H1 (cell line): ENCODE measurements at regions not wholly inside any gene's neighbourhood (a gene's known extent, or its start where the extent isn't known, plus 50 kb on each side); places are given as distances from the start of the nearest gene placed in this dataset.

ENCODE experiments used
- CTCF ChIA-PET: fragments of 300-600 bp; sonication (Branson Sonifier 250); formaldehyde crosslinking; loops from one replicate; lab custom pipeline; 2021; ENCODE audit not compliant: partially characterized antibody; lab: Charles Lee
- POLR2A ChIA-PET: fragments of 300-600 bp; sonication (Branson Sonifier 250); formaldehyde crosslinking; loops from one replicate; lab custom pipeline; 2021; ENCODE audit warnings: inconsistent platforms; ENCODE audit not compliant: partially characterized antibody; lab: Charles Lee
- DNase-seq, 2 experiments: peaks; one replicate each; pipeline versions ENCODE4 v3.0.0 to v3.0.0-alpha.2; 2010 to 2022; ENCODE audit warnings: low spot score in 2 of 2, low read depth in 1 of 2, mixed read lengths in 1 of 2
- FAIRE-seq: peaks from 2 replicates; lab custom pipeline; 2011; peaks lifted over from hg19 to GRCh38; lab: Jason Lieb, UNC
- H2AFZ ChIP-seq: 2 replicates; pipeline ENCODE4 v1.8.1; 2012; ENCODE audit warnings: low read length, inconsistent platforms
- H2AK5ac ChIP-seq: 2 replicates; pipeline ENCODE4 v1.6.1; 2013; ENCODE audit warnings: low read depth, low read length
- H2BK120ac ChIP-seq: replicated peaks from 2 replicates; pipeline ENCODE3; 2013; ENCODE audit warnings: low read depth, low read length, inconsistent platforms
- H2BK12ac ChIP-seq: 2 replicates; pipeline ENCODE4 v1.6.1; 2013; ENCODE audit warnings: low read depth, low read length
- H2BK15ac ChIP-seq: 2 replicates; pipeline ENCODE4 v1.6.1; 2013; ENCODE audit warnings: low read length
- H2BK20ac ChIP-seq: 2 replicates; pipeline ENCODE4 v1.6.1; 2013; ENCODE audit warnings: low read length
- H2BK5ac ChIP-seq: 2 replicates; pipeline ENCODE4 v1.6.1; 2013; ENCODE audit warnings: low read depth, low read length
- H3K14ac ChIP-seq: 2 replicates; pipeline ENCODE4 v1.6.1; 2013; ENCODE audit warnings: inconsistent platforms; ENCODE audit not compliant: insufficient read length
- H3K18ac ChIP-seq: 2 replicates; pipeline ENCODE4 v1.6.1; 2013; ENCODE audit warnings: low read length; ENCODE audit errors: extremely low read depth
- H3K23ac ChIP-seq: 2 replicates; pipeline ENCODE4 v1.6.1; 2013; ENCODE audit warnings: inconsistent platforms; ENCODE audit not compliant: insufficient read length
- H3K23me2 ChIP-seq: 2 replicates; pipeline ENCODE4 v1.6.1; 2013; ENCODE audit warnings: low read depth, low read length
- H3K27ac ChIP-seq: 2 replicates; pipeline ENCODE4 v1.6.1; 2011; ENCODE audit warnings: low read depth, low read length, inconsistent platforms
- H3K27me3 ChIP-seq, 4 experiments: replicated peaks in 1 of 4; 1 replicate in 1 of 4; 2 replicates in 3 of 4; pipeline versions ENCODE4 v1.6.1 to v1.8.1; 2011 to 2013; ENCODE audit warnings: low read length in 3 of 4, mild to moderate bottlenecking in 3 of 4, inconsistent platforms in 2 of 4, mixed read lengths in 2 of 4, moderate library complexity in 1 of 4; ENCODE audit not compliant: control insufficient read depth in 3 of 4, insufficient read depth in 3 of 4; ENCODE audit errors: extremely low read depth in 1 of 4
- H3K36me3 ChIP-seq, 4 experiments: 2 replicates each; pipeline versions ENCODE4 v1.6.1 to v1.8.1; 2011 to 2013; ENCODE audit warnings: mild to moderate bottlenecking in 4 of 4, low read length in 3 of 4, moderate library complexity in 2 of 4, control low read depth in 1 of 4, inconsistent platforms in 1 of 4; ENCODE audit not compliant: insufficient read depth in 4 of 4, control insufficient read depth in 2 of 4
- H3K4ac ChIP-seq: replicated peaks from 2 replicates; pipeline ENCODE3; 2013; ENCODE audit warnings: low read length, low read depth, mixed read lengths, inconsistent platforms; ENCODE audit not compliant: insufficient read length
- H3K4me1 ChIP-seq, 4 experiments: replicated peaks in 1 of 4; 1 replicate in 1 of 4; 2 replicates in 3 of 4; pipeline versions ENCODE4 v1.6.1 to v1.8.1; 2011 to 2013; ENCODE audit warnings: low read length in 3 of 4, inconsistent platforms in 2 of 4, mixed read lengths in 1 of 4; ENCODE audit not compliant: insufficient read depth in 4 of 4, control insufficient read depth in 3 of 4
- H3K4me2 ChIP-seq, 2 experiments: 2 replicates each; pipeline versions ENCODE4 v1.6.1 to v1.8.1; 2011 to 2013; ENCODE audit warnings: low read depth in 2 of 2, low read length in 2 of 2, control low read depth in 1 of 2, inconsistent platforms in 1 of 2, mild to moderate bottlenecking in 1 of 2; ENCODE audit not compliant: insufficient read depth in 1 of 2
- H3K4me3 ChIP-seq, 4 experiments: fragments of 200-600, 300-600 bp in 1 of 4; sonication (generic), shearing (Covaris generic), sonication (Bioruptor Twin) in 1 of 4; 2 replicates each; pipeline versions ENCODE4 v1.5.1 to v1.8.1; 2011 to 2016; ENCODE audit warnings: low read length in 4 of 4, low read depth in 3 of 4, control low read depth in 2 of 4, inconsistent platforms in 2 of 4, mild to moderate bottlenecking in 2 of 4, mixed read lengths in 1 of 4, moderate library complexity in 1 of 4; ENCODE audit not compliant: insufficient read depth in 2 of 4; ENCODE audit errors: extremely low read depth in 1 of 4
- H3K56ac ChIP-seq: replicated peaks from 2 replicates; pipeline ENCODE3; 2013; ENCODE audit warnings: low read depth, mild to moderate bottlenecking, mixed read lengths, low read length, inconsistent platforms; ENCODE audit not compliant: insufficient read length
- H3K79me1 ChIP-seq: 2 replicates; pipeline ENCODE4 v1.6.1; 2013; ENCODE audit warnings: low read depth, low read length, control low read depth
- H3K79me2 ChIP-seq, 2 experiments: 2 replicates each; pipeline versions ENCODE4 v1.6.1 to v1.8.1; 2012 to 2013; ENCODE audit warnings: low read length in 2 of 2, mild to moderate bottlenecking in 2 of 2, inconsistent platforms in 1 of 2; ENCODE audit not compliant: insufficient read depth in 2 of 2, control insufficient read depth in 1 of 2
- H3K9ac ChIP-seq, 4 experiments: replicated peaks in 1 of 4; 1 replicate in 1 of 4; 2 replicates in 3 of 4; pipeline versions ENCODE4 v1.6.1 to v1.8.1; 2011 to 2013; ENCODE audit warnings: low read depth in 3 of 4, low read length in 3 of 4, control low read depth in 2 of 4, mild to moderate bottlenecking in 2 of 4, moderate library complexity in 2 of 4, inconsistent platforms in 1 of 4; ENCODE audit errors: extremely low read depth in 1 of 4
- H3K9me3 ChIP-seq, 2 experiments: 2 replicates each; pipeline versions ENCODE4 v1.6.1 to v1.8.1; 2012 to 2013; ENCODE audit warnings: mild to moderate bottlenecking in 2 of 2, moderate library complexity in 2 of 2, control low read depth in 1 of 2, inconsistent platforms in 1 of 2, low read depth in 1 of 2, low read length in 1 of 2, mixed read lengths in 1 of 2; ENCODE audit not compliant: insufficient read depth in 2 of 2
- H4K20me1 ChIP-seq, 2 experiments: replicated peaks in 1 of 2; 2 replicates each; pipeline versions ENCODE3 to v1.8.1; 2011 to 2013; ENCODE audit warnings: inconsistent platforms in 2 of 2, low read length in 2 of 2, mild to moderate bottlenecking in 1 of 2; ENCODE audit not compliant: insufficient read depth in 2 of 2, control insufficient read depth in 1 of 2
- H4K5ac ChIP-seq: 2 replicates; pipeline ENCODE4 v1.6.1; 2013; ENCODE audit warnings: low read length, low read depth, mixed read lengths, inconsistent platforms; ENCODE audit not compliant: insufficient read length
- H4K8ac ChIP-seq: 2 replicates; pipeline ENCODE4 v1.8.0; 2013; ENCODE audit warnings: mild to moderate bottlenecking, moderate library complexity, low read length, inconsistent platforms; ENCODE audit not compliant: insufficient read depth; ENCODE audit errors: extremely low read depth
- H4K91ac ChIP-seq: replicated peaks from 2 replicates; pipeline ENCODE3; 2013; ENCODE audit warnings: low read length, mixed read lengths, inconsistent platforms; ENCODE audit not compliant: insufficient read length
- ATF3 ChIP-seq: IDR thresholded peaks from 2 replicates; pipeline ENCODE4 v1.6.1; 2011; ENCODE audit warnings: low read depth, mild to moderate bottlenecking, low read length; ENCODE audit not compliant: insufficient read depth
- CHD2 ChIP-seq: IDR thresholded peaks from 2 replicates; pipeline ENCODE4 v1.6.1; 2012; ENCODE audit warnings: low read length, improper control_type of control experiment
- CREB1 ChIP-seq: IDR thresholded peaks from 2 replicates; pipeline ENCODE4 v1.6.1; 2012; ENCODE audit warnings: inconsistent platforms
- CTBP2 ChIP-seq: IDR thresholded peaks from 2 replicates; pipeline ENCODE4 v1.7.0; 2011; ENCODE audit warnings: borderline replicate concordance, mild to moderate bottlenecking, moderate library complexity, mixed read lengths, low read length; ENCODE audit not compliant: insufficient read depth, insufficient read length
- GABPA ChIP-seq: IDR thresholded peaks from 2 replicates; pipeline ENCODE4 v1.6.1; 2011; ENCODE audit warnings: mild to moderate bottlenecking, low read length, moderate library complexity, borderline replicate concordance; ENCODE audit not compliant: insufficient read depth
- GTF2F1 ChIP-seq: IDR thresholded peaks from 2 replicates; pipeline ENCODE4 v1.6.1; 2012; ENCODE audit warnings: low read depth, low read length, improper control_type of control experiment, borderline replicate concordance
- HDAC6 ChIP-seq: IDR thresholded peaks from one replicate; pipeline ENCODE4 v1.7.1; 2012; ENCODE audit warnings: low read depth, mild to moderate bottlenecking, inconsistent platforms, low read length, moderate library complexity
- KDM1A ChIP-seq: fragments of 200-600, 300-600 bp; sonication (generic); IDR thresholded peaks from 2 replicates; pipeline ENCODE4 v1.7.1; 2016; ENCODE audit warnings: mild to moderate bottlenecking, low read length, borderline replicate concordance
- POLR2A ChIP-seq, 2 experiments: IDR thresholded peaks; 1 replicate in 1 of 2; 2 replicates in 1 of 2; pipeline ENCODE4 v1.6.1; 2011; ENCODE audit warnings: low read depth in 2 of 2, low read length in 2 of 2, mild to moderate bottlenecking in 2 of 2; ENCODE audit errors: control extremely low read depth in 1 of 2
- TCF12 ChIP-seq: IDR thresholded peaks from 2 replicates; pipeline ENCODE4 v1.6.1; 2011; ENCODE audit warnings: low read depth, mild to moderate bottlenecking, low read length
- WGBS, 2 experiments: shearing (Covaris generic) in 1 of 2; methylation state at CpG; one replicate each; pipeline versions ENCODE4 v1.1.6 to v1.1.7; 2013 to 2015; ENCODE audit warnings: low lambda C conversion rate in 2 of 2, mixed read lengths in 2 of 2, inconsistent platforms in 1 of 2, low coverage in 1 of 2, missing lambda C conversion rate in 1 of 2; ENCODE audit not compliant: insufficient replicate concordance in 2 of 2, insufficient coverage in 1 of 2, insufficient read length in 1 of 2; ENCODE audit errors: extremely low coverage in 1 of 2, missing lambda C conversion rate in 1 of 2; 5-methylcytosine and 5-hydroxymethylcytosine counted together
- TF ChIP-seq, protein P1 (sequence below): IDR thresholded peaks from 2 replicates; pipeline ENCODE4 v1.6.1; 2012; ENCODE audit warnings: inconsistent platforms

DNA sequence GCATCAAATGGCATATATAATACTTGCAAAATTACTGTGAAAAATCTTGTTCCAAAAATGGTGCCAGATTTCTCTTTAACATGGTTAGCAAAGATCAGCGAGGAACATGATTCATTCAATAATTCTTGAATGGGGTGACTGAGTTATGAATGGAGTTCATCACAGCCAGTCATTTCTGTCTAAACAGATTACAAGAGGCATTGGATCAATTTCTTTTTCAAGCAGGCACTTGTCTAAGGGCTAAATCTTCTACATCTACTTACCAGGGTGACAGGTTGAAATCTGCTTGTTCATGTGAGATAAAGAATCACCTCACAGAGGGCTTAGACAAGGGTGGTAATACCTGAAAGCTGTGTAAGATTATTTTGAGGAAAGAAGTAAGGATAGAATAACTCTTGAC lies 247.7 kb downstream of the ATP23 start:
- Histone ChIP-seq H4K5ac (no peak overlapping the region), H2BK15ac (no peak overlapping the region), H2AK5ac (no peak overlapping the region), H3K4me1 (no peaks in the 10 kb centered on the region), H3K27me3 (no peaks in the 10 kb centered on the region), H3K18ac (no peak overlapping the region), H2AFZ (no peak overlapping the region), H3K4me3 (no peak overlapping the region), H3K9ac (no peak overlapping the region), H3K23me2 (no peaks in the 10 kb centered on the region), H3K23ac (no peak overlapping the region), H3K9me3 (no peaks in the 10 kb centered on the region), H2BK120ac (no peak overlapping the region), H3K36me3 (no peaks in the 10 kb centered on the region), H3K4ac (no peak overlapping the region), H2BK20ac (no peak overlapping the region), H3K27ac (no peak overlapping the region), H4K20me1 (no peaks in the 10 kb centered on the region), H2BK12ac (no peak overlapping the region), H3K79me2 (no peaks in the 10 kb centered on the region), H3K56ac (no peak overlapping the region), H4K8ac (no peak overlapping the region), H2BK5ac (no peak overlapping the region), H3K14ac (no peak overlapping the region), H4K91ac (no peak overlapping the region), H3K4me2 (no peak overlapping the region), H3K79me1 (no peaks in the 10 kb centered on the region)
- 92% methylated on average over 1 of the region's 1 CpG; no CpG with 5 or more reads in 1 of the 2 experiments for WGBS, 2 experiments
- POLR2A ChIA-PET = no interaction called here
- FAIRE-seq (no peak), DNase-seq (no peak)
- TF ChIP-seq HDAC6 = no peak
- TF ChIP-seq, protein P1, sequence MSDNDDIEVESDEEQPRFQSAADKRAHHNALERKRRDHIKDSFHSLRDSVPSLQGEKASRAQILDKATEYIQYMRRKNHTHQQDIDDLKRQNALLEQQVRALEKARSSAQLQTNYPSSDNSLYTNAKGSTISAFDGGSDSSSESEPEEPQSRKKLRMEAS = no peak
- no peak for TF ChIP-seq POLR2A (IDR thresholded peaks at IDR 0.05; ENCODE audit: control extremely low read depth in 1 of 2, low read depth in 2 of 2, low read length in 2 of 2)
- TF ChIP-seq GTF2F1 = no peak
- TF ChIP-seq ATF3 = no peak
- TF ChIP-seq GABPA = no peak
- TF ChIP-seq CTBP2 = no peak
- TF ChIP-seq CHD2 = no peak
- no peak for TF ChIP-seq CREB1
- no peak for TF ChIP-seq KDM1A
- TF ChIP-seq TCF12 = no peak
- CTCF ChIA-PET = interaction anchor here (0.7 to 3.1 kb wide), 2 partner anchors 13 to 18 kb away, joined by 4 to 20 read pairs; no protein-coding TSS in a partner anchor
